ENCODE measurements at regions not wholly inside any gene's neighbourhood (a gene's known extent, or its start where the extent isn't known, plus 50 kb on each side); places are given as distances from the start of the nearest gene placed in this dataset.
A peak's percentile ranks its signal among the peaks of the same experiment; 100 is the strongest.

DNA sequence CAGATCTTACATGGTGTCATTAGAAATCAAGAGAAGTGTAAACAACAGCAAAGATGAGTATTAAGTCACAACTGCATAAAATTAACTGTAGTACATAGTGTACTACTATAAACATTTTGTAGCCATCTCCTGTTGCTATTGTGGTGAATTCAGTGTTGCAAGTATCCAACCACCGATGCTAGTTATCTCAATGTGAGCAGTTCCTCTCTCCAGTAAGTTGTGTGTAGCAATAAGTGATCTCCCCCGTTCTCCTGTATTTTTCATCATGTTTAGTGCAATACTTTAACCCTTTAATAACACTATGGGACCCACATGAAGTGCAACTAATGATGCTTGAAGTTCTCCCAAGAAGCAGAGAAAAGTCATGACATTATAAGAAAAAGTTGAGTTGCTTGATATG lies 264.7 kb upstream of the KCNH8 start:
- DNase-seq (ENCODE audit: low spot score): no peak

DNA sequence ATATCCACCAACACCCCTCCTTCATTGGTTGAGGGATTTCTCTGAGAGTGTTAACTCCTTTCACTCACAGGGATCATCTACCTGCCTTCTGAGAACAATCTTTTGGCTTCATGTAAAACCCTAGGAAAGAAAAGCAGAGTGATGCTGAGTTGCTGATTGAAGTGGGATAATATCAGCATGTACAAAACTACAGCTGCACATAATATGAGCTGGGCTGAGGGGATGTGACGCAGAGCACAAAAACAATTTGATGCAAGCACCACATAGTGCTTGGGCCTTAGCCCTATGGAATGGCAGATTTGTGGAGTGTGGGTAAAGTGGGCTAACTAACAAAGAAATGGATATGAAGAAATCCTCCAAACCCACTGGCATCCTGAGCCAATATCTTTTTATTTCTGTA lies 267.6 kb upstream of the KCNH8 start:
- DNase-seq (ENCODE audit: low spot score): no peak

DNA sequence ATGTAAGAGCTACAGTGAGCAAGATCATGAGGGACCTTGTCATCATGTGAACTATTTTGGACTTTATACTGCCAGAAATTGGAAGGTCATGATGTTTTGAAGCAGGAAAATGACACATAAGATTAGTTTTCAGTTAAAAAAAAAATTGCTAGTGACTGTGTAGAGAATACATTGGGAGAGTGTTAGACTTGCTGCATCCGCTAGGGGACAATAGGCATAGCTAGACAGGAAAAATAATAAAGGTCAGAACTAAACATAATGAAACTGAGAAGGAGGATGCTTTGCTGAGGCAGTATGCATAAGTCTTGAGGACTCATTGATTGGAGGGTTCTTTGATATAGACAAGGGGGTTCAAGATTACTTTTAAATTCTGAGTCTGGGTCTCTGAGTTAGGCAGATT lies 275.8 kb upstream of the KCNH8 start:
- DNase-seq (ENCODE audit: low spot score): peak; percentile 16

DNA sequence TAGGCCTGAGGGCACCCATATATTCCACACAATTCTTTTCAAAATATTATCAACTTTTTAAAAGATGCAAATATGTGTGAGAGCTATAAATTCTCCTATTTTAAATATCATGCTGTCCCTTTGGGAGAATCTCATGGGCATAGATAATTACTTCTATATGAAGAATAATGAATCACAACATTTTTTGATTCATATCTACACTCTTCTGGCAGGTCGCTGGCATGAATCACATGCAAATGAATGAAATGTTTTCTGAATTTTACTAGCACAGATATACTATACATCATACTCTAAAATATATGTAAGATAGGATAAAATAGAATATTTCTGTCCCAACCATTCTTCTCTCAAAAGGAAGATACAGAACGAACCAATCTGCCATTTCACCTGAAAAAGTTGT lies 277.7 kb upstream of the KCNH8 start:
- DNase-seq (ENCODE audit: low spot score): no peak

DNA sequence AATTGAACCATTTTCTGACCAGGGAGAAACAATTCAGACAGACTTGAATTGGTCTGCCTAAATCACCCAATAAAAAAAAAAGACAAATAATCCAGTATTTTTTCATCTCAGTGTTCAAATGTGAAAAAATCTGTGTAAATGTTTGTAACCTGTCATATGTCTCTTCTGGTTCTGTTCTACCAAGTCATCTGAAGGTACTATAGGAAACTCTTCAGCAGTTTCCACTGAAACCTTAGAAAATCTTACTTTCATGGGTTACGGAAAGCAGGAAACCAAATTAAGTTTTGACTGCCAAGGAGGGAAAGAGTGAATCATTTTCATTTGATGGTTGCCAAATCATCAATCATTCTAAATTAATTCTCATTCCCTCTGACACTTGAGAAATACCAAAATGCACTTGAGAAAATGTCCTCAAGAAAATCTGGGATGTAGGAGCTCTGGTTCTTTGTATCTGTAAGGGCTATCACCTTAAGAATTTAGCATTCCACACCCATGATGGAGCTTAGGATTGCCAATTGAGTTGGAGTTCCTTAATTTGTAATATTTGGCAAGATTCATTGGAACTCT lies 278.2 kb upstream of the KCNH8 start:
- no peak for DNase-seq (ENCODE audit: low spot score)

DNA sequence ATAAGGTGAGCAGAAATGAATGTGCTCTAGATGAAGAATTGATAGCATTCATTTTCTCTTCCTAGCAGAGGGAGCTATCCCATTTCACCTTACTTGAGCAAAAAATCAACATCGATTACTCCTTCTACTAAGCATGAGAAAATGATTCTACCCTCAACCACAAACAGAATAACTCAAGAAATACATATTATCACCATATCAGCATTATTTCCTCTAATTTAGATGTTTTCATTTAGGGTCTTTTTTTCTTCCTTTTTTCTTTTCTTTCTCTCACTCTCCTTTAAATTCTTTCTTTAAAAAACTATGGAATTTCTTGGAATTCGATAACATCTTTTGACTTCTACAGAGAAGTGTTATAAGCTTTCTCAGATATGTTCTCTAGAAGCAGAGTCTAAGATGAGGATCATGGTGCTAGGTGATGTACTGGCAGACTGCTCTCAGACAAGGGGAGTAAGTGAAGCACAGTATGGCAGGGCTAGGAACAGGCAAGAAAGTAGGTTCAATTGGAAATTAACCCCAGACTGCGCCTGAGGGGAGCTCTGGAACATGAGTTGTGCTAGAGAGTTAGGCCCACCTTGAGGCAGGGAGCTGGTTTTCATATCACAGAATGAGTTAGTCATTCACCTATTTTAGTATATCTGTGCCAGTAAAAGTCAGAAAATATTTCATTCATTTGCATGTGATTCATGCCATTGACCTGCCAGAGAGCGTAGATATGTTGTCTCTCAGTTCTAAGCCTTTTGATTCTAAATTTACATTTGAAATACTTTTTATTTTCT lies 279.2 kb upstream of the KCNH8 start:
- no peak for DNase-seq (ENCODE audit: low spot score)

DNA sequence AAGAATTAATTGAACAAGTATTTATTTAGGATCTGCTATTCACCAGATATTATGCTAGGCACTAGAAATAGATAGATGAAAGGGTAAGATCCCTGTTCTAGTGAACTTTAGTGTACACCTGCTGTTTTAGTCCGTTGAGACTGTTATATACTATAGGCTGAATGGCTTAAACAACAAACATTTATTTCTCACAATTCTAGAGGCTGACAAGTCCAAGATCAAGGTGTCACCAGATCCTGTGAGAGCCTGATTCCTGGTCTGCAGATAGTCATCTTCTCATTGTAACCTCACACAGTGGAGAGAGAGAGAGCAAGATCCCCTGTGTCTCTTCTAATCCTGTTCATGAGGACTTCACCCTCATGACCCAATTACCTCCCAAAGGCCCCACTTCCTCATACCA lies 281.4 kb upstream of the KCNH8 start:
- no peak for DNase-seq (ENCODE audit: low spot score)

DNA sequence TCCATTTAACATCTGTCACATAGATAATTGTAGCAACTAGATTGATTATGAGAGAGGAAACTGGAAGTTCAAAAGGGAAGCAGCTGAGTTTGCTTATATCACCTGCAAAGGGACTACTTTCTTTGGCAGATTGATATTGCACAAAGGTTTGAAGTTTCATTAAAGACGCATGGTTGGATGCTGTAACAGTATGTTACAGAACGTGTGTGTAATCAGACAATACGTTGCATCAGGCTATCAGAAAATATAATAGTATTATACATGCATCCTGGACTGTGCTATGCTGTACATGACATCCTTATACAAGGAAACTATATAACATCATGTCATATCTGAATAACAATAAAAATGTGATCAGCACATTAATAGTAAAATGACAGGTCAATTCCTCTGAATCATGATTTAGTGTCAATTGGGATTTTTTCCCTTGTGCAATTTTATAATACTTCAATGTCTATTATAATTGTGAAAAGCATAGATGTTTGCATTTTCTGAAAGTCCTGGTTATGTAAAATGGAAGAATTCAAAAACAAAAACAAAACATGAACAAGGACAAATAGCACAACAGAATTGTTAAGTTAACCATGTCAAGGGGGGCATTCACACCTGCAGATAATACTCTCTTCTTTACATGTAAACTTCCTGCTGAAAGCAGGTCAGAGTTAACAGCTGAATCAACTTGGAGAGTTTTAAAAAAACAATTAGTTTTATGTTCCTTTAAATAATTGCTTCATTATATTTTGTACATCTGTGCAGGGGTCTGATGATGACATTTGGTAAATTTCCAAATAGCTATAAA lies 283.2 kb upstream of the KCNH8 start:
- no peak for DNase-seq (ENCODE audit: low spot score)

DNA sequence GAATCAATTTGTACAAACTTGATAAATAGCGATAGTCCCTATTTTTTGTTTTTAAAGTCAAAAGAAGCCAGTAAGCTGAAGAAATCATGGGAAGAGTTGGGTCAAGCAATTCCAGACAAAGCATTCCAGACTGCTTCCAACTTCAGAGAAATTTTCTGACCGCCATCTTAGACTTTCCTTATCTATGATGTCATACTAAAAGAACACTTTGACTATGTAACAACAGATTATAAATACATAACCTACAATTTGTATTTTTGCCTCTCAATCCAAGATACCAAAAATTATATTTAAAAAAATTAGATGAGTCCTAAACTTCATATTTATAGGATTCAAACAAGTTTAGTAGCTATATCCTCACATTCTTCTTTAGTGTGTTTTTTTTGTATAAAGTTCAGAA lies 286.2 kb upstream of the KCNH8 start:
- no peak for DNase-seq (ENCODE audit: low spot score)

DNA sequence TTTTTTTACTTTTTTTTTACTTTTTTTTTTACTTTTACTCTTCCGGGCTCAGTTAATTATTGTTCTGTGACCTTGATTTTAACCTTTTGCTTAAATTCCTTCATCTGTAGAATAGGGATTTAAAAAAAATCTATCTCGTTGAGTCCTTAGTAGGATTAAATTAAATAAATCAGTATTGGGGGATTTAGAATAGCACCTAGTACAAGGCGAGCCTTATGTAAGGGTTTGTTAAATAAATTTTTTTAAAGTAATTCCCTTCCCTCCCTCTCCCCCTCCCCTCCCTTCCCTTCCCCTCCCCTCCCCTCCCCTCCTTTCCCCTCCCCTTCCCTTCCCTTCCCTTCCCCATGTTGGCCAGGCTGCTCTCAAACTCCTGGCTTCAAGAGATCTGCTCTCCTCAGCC lies 287.2 kb upstream of the KCNH8 start:
- no peak for DNase-seq (ENCODE audit: low spot score)

DNA sequence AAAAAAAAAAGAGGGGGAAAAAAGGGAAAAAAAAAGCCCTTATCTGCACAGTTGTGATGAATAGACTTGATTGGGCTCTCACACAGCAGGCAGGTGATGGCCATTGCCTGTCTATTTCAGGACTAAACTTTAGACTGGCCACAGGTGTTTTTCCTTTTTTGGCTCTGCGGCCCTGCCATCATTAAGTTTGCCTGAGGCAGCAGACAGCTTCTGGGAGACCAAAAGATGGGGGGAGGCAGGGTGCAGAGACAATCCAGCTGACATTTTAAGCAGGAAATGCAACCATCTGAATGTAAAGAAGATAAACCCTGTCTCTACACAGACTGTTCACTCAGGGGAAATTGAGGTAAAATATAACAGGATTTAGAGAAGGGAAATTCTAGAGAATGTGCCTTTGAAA lies 295.0 kb upstream of the KCNH8 start:
- DNase-seq (ENCODE audit: low spot score): no peak

DNA sequence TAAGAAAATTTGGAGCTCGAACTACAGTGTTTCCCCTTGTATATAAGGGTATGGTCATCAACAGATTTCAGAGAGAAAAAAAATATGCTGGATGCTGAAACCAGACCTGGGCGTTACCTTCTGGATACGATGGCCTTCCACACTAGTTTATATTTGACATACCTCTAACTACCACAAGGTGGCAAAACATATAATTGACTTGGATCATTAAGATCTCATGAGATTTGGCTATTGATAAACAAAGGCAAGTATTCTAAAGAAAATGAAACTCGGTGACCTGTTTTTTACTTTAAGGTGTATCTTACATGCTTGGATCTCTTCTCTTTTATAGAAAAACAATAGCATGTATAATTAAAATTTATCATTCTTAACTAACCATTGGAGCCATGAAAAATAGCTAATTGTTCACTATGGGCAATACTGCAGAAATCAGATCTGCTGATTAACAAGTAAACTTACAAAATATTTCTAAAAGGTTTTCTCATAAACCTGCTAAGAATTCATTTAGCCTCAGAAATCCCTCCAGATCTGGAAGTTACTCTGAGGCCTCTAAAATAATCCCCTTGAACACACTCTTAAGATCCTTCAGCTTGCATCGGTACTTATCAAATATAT lies 300.6 kb upstream of the KCNH8 start:
- DNase-seq (ENCODE audit: low spot score): peak; percentile 45

DNA sequence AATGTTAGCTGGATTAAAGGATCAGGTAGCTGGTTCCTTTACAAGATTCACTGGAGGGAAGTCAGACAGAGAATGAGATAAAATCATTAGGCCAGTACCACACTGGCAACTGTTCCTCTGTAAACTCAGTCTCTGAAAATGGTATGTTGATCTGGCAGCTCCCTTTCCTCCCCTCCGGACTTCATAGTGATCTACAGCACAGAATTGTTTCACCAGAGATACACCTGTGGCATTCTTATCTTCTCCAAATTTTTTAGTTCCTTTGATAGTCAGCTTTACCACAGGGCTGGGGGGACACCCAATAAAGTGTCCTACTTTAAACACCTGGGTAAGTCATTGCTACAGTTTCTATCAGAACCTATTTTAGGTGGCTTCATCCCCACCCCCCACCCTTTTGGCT lies 304.3 kb upstream of the KCNH8 start:
- DNase-seq (ENCODE audit: low spot score): no peak

DNA sequence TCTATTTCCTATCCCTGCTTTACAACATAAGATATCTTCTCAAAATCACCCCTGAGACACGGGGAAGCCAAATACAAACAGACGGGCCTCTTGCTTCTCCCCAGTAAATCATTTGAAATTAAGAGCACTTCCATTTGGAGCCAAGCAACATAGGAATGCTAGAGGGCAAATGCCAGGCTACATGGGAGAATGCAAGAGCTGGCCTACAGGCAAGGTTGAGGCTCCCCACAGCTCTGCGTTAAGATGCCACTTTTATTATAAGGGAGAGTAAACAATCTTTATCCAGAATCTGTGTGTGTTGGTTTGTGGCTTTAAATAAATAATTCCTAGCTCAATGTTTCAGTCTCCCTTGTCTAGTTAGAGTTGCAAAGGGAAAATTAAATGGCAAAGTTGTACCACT lies 305.1 kb upstream of the KCNH8 start:
- DNase-seq (ENCODE audit: low spot score): no peak

DNA sequence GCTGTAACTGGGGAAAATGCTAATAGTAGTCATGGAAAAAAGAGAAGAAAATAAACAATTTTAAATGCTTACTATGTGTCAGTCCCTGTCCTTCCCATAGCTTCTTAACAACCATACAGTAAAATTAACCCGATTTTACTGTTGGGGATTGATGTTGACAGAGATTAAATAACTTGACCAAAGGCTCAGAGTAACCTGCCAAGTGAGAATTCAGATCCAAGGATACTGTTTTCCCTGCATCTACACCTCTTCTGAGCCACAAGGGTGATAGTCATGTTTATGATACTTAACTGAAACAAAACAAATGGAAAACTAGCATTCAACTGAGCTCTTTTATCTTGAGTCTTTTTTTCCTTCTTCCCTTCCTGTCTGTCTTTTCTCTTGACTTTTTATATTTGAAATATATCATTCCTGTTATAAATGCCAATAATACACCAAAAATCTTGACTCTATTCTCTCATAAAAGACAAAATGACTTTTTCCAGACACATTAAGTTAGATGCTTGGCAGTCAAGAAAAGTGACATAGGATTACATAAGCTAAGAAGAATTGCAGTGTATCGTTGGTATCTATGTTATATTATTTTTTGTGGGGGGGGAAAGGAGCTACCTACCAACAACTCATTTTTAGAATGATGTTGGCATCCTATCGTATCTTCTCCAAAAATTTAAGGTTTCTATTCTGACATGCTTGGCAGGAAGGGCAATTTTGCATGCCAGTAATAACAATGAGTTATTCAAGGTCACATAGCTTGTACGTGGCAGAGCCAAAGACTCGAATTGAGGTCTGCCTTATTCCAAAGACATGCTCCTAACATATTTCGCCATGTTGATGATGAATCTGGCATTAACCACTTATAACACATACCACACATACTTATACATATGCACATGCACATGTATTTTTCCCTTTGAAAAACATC lies 306.6 kb upstream of the KCNH8 start:
- no peak for DNase-seq (ENCODE audit: low spot score)

DNA sequence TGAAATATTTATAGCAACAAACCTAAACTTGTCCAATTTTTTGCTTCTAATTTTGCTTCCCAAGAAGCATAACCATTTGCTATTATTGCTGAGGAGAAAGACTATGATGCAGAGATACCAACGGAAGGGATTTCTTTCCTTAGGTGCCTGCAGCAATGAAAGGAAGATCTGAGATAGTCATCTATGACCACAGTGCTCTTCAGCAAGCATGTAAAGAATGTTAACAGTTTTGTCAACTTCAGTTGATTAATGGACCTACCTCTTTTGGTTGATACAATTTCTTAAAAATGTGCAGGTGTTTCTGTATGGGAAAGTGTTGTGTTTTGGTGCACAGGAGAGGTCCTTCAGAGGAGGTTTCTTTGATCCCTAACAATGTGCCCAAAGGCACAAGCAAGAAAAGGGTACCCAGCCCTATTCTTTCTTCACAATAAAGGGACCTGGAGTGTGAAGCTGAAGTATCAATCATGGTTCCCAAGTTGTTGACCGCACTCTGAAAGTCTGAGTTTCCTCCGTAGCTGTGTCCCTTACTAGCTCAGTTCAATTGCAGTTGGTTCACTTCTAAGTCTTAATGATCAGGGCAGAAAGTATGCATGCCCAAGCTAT lies 307.7 kb upstream of the KCNH8 start:
- DNase-seq (ENCODE audit: low spot score): no peak

DNA sequence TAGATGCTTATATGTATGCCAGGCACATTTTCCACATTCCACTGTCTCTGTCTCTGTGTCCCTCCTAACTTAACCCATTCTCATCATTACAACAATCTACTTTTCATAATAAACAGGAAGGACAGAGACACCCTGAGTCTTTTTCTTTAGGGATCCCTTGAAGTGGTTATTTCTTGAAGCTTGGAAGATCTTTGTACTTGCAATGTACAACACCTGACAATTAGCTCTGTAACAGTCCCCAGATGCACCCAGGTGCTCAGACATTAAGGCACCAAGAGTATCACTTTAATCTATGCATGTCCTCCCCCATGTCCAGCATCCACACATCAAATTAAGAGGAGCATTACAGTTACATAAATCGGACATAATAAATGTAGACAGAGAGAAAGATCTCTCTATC lies 309.6 kb upstream of the KCNH8 start:
- DNase-seq (ENCODE audit: low spot score): no peak

DNA sequence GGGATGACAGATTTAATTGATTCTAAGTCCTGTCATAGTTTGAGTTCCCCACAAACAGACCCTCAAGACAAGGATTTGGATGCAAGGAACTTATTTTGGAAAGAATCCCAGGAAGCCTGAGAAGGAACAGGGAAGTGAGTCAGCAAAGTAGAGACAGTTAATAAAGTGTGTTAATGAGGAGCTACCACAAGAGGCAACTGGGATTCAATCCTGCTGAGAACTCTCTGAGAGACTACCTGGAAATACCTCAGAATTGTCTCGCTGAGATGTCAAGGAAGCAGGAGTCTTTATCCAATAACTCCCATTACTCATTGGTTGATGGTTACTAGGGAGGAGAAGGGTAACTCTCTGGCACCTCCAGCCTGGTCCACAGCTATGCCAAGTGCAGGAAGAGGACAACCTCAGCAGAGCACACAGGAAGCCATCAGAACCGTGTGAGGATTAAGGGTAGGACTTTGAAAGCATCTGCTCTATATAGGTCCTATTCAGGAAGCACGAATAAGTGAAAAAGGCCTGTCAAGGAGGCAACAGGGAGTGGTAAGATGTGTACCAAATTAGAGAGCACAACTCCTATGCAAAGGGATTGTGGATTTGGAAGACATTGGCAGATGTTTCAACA lies 311.1 kb upstream of the KCNH8 start:
- DNase-seq (ENCODE audit: low spot score): peak; percentile 2

DNA sequence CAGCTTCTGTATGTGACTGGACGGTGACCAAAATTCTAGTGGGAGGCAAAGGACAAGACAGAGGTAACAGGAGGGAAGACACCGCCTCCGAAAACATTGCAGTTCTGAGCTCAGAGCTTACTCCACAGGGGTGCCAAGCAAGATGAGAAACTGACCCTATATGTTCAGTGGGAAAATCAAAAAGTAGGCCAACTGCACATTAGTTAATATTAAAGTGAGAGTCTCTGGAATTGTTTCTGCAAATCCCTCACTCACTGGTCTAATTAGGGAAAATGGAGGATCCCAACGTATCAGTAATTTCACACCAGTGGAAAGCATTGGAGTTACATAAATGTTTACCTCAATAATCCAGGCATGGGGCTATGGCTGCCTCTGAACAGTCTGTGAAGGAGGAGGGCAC lies 313.3 kb upstream of the KCNH8 start:
- no peak for DNase-seq (ENCODE audit: low spot score)

DNA sequence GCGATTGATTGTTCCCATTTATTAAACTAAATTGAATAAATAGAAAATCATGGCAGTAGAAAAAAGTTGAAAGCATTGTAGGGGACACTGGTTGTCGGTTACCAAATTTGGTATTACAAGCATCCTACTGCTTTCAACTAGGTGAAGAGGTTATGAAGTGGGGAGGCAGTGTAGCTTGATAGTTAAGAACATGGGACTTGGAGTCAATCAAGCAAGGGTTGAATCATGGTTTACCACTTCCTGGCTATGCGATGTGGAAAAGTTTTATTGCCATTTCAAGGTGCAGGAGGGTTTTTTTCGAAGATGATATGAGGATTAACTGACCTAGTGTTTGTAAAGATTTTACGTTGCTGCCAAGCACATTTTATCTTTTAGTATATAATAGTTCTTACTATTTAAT lies 318.2 kb upstream of the KCNH8 start:
- no peak for DNase-seq (ENCODE audit: low spot score)

DNA sequence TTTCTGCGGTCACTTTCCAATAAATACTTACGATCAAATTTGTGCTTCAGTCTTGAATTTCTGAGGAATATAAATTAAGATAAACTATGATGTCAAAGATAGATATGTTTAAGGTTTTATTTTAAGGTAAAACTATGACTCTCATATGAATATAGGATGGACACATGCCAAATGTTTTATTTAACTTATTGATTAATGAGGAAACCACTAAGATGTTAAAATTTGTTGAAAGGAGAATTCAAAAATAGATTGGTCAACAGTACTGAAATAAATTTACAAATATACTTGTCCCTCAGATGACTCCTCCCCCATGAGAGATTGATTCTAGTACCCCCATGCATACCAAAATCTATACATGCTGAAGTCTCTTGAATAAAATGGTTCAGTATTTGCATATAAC lies 319.7 kb upstream of the KCNH8 start:
- no peak for DNase-seq (ENCODE audit: low spot score)
